ENCODE measurements at regions not wholly inside any gene's neighbourhood (a gene's known extent, or its start where the extent isn't known, plus 50 kb on each side); places are given as distances from the start of the nearest gene placed in this dataset.

- no TSS peak for BruUV-seq (replicated peaks)
- CTCF ChIA-PET: no interaction called here
- no peak for DNase-seq
Measured at GRCh38 chr6:90729057-90729456, 142.2 kb upstream of the MAP3K7 start.

GRCh38 chr6:90722648-90723047 lies 135.8 kb upstream of the MAP3K7 start:
- no peaks in the 10 kb centered on the region for H3F3A ChIP-seq (ENCODE audit: insufficient read depth, low read depth)
- H3K36me3 ChIP-seq (ENCODE audit: low read depth): no peaks in the 10 kb centered on the region
- H4K20me1 ChIP-seq (ENCODE audit: insufficient read depth): no peaks in the 10 kb centered on the region
- no peak overlapping the region for H3K4me3 ChIP-seq
- intact Hi-C loops (cut with micrococcal nuclease; ENCODE audit: unreplicated experiment): no loop called here
- DNase-seq: no peak
- no peak for TF ChIP-seq CTCF (conservative IDR thresholded peaks at IDR 0.05)
- no peak for TF ChIP-seq EZH2 (IDR thresholded peaks at IDR 0.05; ENCODE audit: low read depth)
- H2AFZ ChIP-seq: no peak overlapping the region
- H3K4me2 ChIP-seq: no peak overlapping the region
- POLR2A ChIA-PET (ENCODE audit: unreplicated experiment): no interaction called here
- no peaks in the 10 kb centered on the region for H3K9me3 ChIP-seq (ENCODE audit: insufficient read depth, low read depth)
- BruUV-seq (replicated peaks): no TSS peak
- H3K27me3 ChIP-seq (ENCODE audit: insufficient read depth, low read depth): no peaks in the 10 kb centered on the region
- no peak overlapping the region for H3K27ac ChIP-seq
- H3K4me1 ChIP-seq (replicated peaks; ENCODE audit: insufficient read depth): no peaks in the 10 kb centered on the region
- CTCF ChIA-PET: no interaction called here
- no peaks in the 10 kb centered on the region for H3K9me2 ChIP-seq (ENCODE audit: insufficient read depth)
- H3K79me2 ChIP-seq (ENCODE audit: low read depth): no peaks in the 10 kb centered on the region

More at GRCh38 chr6:90729057-90729456, 142.2 kb upstream of the MAP3K7 start:
- TF ChIP-seq EZH2 (IDR thresholded peaks at IDR 0.05; ENCODE audit: low read depth): no peak
- TF ChIP-seq CTCF (conservative IDR thresholded peaks at IDR 0.05): no peak
- Histone ChIP-seq H3K4me2 (no peak overlapping the region), H3K4me3 (no peak overlapping the region), H3K27me3 (ENCODE audit: insufficient read depth, low read depth) (no peaks in the 10 kb centered on the region), H3K9me2 (ENCODE audit: insufficient read depth) (no peaks in the 10 kb centered on the region), H3K27ac (no peak overlapping the region), H3F3A (ENCODE audit: insufficient read depth, low read depth) (no peaks in the 10 kb centered on the region), H3K79me2 (ENCODE audit: low read depth) (no peaks in the 10 kb centered on the region), H3K4me1 (replicated peaks; ENCODE audit: insufficient read depth) (no peaks in the 10 kb centered on the region), H3K9me3 (ENCODE audit: insufficient read depth, low read depth) (no peaks in the 10 kb centered on the region), H2AFZ (no peak overlapping the region), H3K36me3 (ENCODE audit: low read depth) (no peaks in the 10 kb centered on the region), H4K20me1 (ENCODE audit: insufficient read depth) (no peaks in the 10 kb centered on the region)
- intact Hi-C loops (cut with micrococcal nuclease; ENCODE audit: unreplicated experiment): no loop called here
- POLR2A ChIA-PET (ENCODE audit: unreplicated experiment): no interaction called here

DNA sequence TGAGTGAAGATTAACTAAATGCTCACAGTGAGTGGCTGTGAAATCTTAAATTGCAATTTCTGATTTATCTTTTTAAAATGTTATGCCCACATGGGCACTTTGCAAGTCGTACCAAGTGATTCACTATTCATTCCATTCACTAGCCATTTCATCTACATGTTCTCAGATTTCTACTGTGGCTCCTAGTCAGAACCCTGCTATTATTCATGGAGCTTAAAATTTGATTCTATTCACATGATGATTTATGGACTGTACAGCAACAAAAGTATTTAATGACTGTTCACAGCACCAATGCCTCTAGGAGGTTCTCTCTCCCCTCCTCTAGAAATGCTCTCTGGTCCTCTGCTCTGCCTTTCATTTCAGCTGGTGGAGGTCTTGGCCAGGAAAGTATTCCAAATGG lies 133.5 kb upstream of the MAP3K7 start:
- no peaks in the 10 kb centered on the region for H3K36me3 ChIP-seq (ENCODE audit: low read depth)
- H4K20me1 ChIP-seq (ENCODE audit: insufficient read depth): no peaks in the 10 kb centered on the region
- ChIA-PET POLR2A (ENCODE audit: unreplicated experiment) (no interaction called here), CTCF (no interaction called here)
- BruUV-seq (replicated peaks): no TSS peak
- no peaks in the 10 kb centered on the region for H3K9me2 ChIP-seq (ENCODE audit: insufficient read depth)
- H2AFZ ChIP-seq: no peak overlapping the region
- DNase-seq: no peak
- no peak overlapping the region for H3K4me2 ChIP-seq
- TF ChIP-seq EZH2 (IDR thresholded peaks at IDR 0.05; ENCODE audit: low read depth) (no peak), CTCF (conservative IDR thresholded peaks at IDR 0.05) (no peak)
- no peaks in the 10 kb centered on the region for H3K27me3 ChIP-seq (ENCODE audit: insufficient read depth, low read depth)
- no peaks in the 10 kb centered on the region for H3K4me1 ChIP-seq (replicated peaks; ENCODE audit: insufficient read depth)
- H3K27ac ChIP-seq: no peak overlapping the region
- no peaks in the 10 kb centered on the region for H3K9me3 ChIP-seq (ENCODE audit: insufficient read depth, low read depth)
- intact Hi-C loops (cut with micrococcal nuclease; ENCODE audit: unreplicated experiment): no loop called here
- no peaks in the 10 kb centered on the region for H3F3A ChIP-seq (ENCODE audit: insufficient read depth, low read depth)
- H3K4me3 ChIP-seq: no peak overlapping the region
- no peaks in the 10 kb centered on the region for H3K79me2 ChIP-seq (ENCODE audit: low read depth)
